HG02678 (cell line): ENCODE measurements at regions not wholly inside any gene's neighbourhood (a gene's known extent, or its start where the extent isn't known, plus 50 kb on each side); places are given as distances from the start of the nearest gene placed in this dataset.

Experiments used
- ATAC-seq: cut with Tn5 transposase; IDR thresholded peaks from one replicate; pipeline ENCODE4 v1.9.1; 2021; ENCODE audit warnings: mild to moderate bottlenecking, moderate library complexity; ENCODE audit not compliant: unreplicated experiment

GRCh38 chr14:82510007-82510406 is 976.4 kb upstream of the SEL1L start:
- ATAC-seq, result no peak

- ATAC-seq, result no peak
Observed at GRCh38 chr14:82511399-82511798, 977.7 kb upstream of the SEL1L start.

GRCh38 chr14:82520765-82521164 is 987.1 kb upstream of the SEL1L start:
- no peak for ATAC-seq

GRCh38 chr14:82521191-82521590 is 987.5 kb upstream of the SEL1L start:
- ATAC-seq, result no peak

GRCh38 chr14:82528016-82528415 is 994.4 kb upstream of the SEL1L start:
- no peak for ATAC-seq

GRCh38 chr14:82533351-82533750 is 999.7 kb upstream of the SEL1L start:
- no peak for ATAC-seq

- ATAC-seq, result no peak
Observed at GRCh38 chr14:82536566-82536965, 1002.9 kb upstream of the SEL1L start.

- no peak for ATAC-seq
Observed at GRCh38 chr14:82537831-82538230, 1004.2 kb upstream of the SEL1L start.

GRCh38 chr14:82546401-82546800 is 1012.7 kb upstream of the SEL1L start:
- no peak for ATAC-seq

GRCh38 chr14:82549306-82549990 is 1015.8 kb upstream of the SEL1L start:
- ATAC-seq, result no peak

- ATAC-seq, result no peak
Observed at GRCh38 chr14:82562881-82563280, 1029.2 kb upstream of the SEL1L start.

- no peak for ATAC-seq
Observed at GRCh38 chr14:82565825-82566224, 1032.2 kb upstream of the SEL1L start.

- no peak for ATAC-seq
Observed at GRCh38 chr14:82587226-82587625, 1053.6 kb upstream of the SEL1L start.

GRCh38 chr14:82595466-82595865 is 1061.8 kb upstream of the SEL1L start:
- no peak for ATAC-seq

GRCh38 chr14:82602794-82603193 is 1069.1 kb upstream of the SEL1L start:
- no peak for ATAC-seq

- ATAC-seq, result no peak
Observed at GRCh38 chr14:82604819-82605218, 1071.2 kb upstream of the SEL1L start.

- ATAC-seq, result no peak
Observed at GRCh38 chr14:82621881-82622450, 1088.3 kb upstream of the SEL1L start.

GRCh38 chr14:82626156-82627066 is 1092.8 kb upstream of the SEL1L start:
- no peak for ATAC-seq

- ATAC-seq, result no peak
Observed at GRCh38 chr14:82635915-82636314, 1102.3 kb upstream of the SEL1L start.

GRCh38 chr14:82636426-82636825 is 1102.8 kb upstream of the SEL1L start:
- ATAC-seq, result no peak

GRCh38 chr14:82641050-82641540 is 1107.4 kb upstream of the SEL1L start:
- no peak for ATAC-seq

GRCh38 chr14:82642425-82642824 is 1108.8 kb upstream of the SEL1L start:
- no peak for ATAC-seq
